HEK293 (cell line): ENCODE measurements at regions not wholly inside any gene's neighbourhood (a gene's known extent, or its start where the extent isn't known, plus 50 kb on each side); places are given as distances from the start of the nearest gene placed in this dataset.

Source experiments
- EGR2 ChIP-seq: fragments of 450-650 bp; formaldehyde crosslinking; IDR thresholded peaks from 2 replicates; pipeline ENCODE4 v1.5.1; 2016; ENCODE audit warnings: low read depth, missing biosample characterization, missing genetic modification characterization
- ELK4 ChIP-seq: IDR thresholded peaks from 2 replicates; pipeline ENCODE4 v1.6.1; 2011; ENCODE audit warnings: mild to moderate bottlenecking, low read depth, low read length, borderline replicate concordance
- GLI4 ChIP-seq: fragments of 450-650 bp; formaldehyde crosslinking; IDR thresholded peaks from 2 replicates; pipeline ENCODE4 v1.5.1; 2016; ENCODE audit warnings: missing biosample characterization, missing genetic modification characterization
- INSM2 ChIP-seq: fragments of 450-650 bp; formaldehyde crosslinking; IDR thresholded peaks from 2 replicates; pipeline ENCODE4 v1.5.1; 2016; ENCODE audit warnings: missing biosample characterization, missing genetic modification characterization
- KLF7 ChIP-seq: fragments of 450-650 bp; formaldehyde crosslinking; IDR thresholded peaks from 2 replicates; pipeline ENCODE4 v1.5.1; 2016; ENCODE audit warnings: missing biosample characterization, missing genetic modification characterization, borderline replicate concordance
- PRDM1 ChIP-seq: fragments of 450-650 bp; formaldehyde crosslinking; IDR thresholded peaks from 2 replicates; pipeline ENCODE4; 2016; ENCODE audit warnings: missing biosample characterization, missing genetic modification characterization
- SETDB1 ChIP-seq: IDR thresholded peaks from one replicate; pipeline ENCODE4 v1.6.1; 2017; ENCODE audit warnings: mild to moderate bottlenecking, low read length, moderate library complexity, mixed read lengths; ENCODE audit not compliant: insufficient read length
- SP7 ChIP-seq: fragments of 450-650 bp; formaldehyde crosslinking; IDR thresholded peaks from 2 replicates; pipeline ENCODE4 v1.5.1; 2016; ENCODE audit warnings: missing biosample characterization, missing genetic modification characterization
- ZBTB21 ChIP-seq: fragments of 450-650 bp; formaldehyde crosslinking; IDR thresholded peaks from 2 replicates; pipeline ENCODE4 v1.5.1; 2017; ENCODE audit warnings: missing biosample characterization, missing genetic modification characterization
- ZBTB44 ChIP-seq: fragments of 450-650 bp; IDR thresholded peaks from 2 replicates; pipeline ENCODE4 v1.5.1; 2018; ENCODE audit warnings: missing biosample characterization, mild to moderate bottlenecking, missing genetic modification characterization
- ZNF157 ChIP-seq: fragments of 450-650 bp; formaldehyde crosslinking; IDR thresholded peaks from 2 replicates; pipeline ENCODE4 v1.5.1; 2016; ENCODE audit warnings: missing biosample characterization, missing genetic modification characterization
- ZNF184 ChIP-seq: fragments of 450-650 bp; IDR thresholded peaks from 2 replicates; pipeline ENCODE4 v1.5.1; 2018; ENCODE audit warnings: missing biosample characterization, mild to moderate bottlenecking, missing genetic modification characterization
- ZNF221 ChIP-seq: fragments of 450-650 bp; formaldehyde crosslinking; IDR thresholded peaks from 2 replicates; pipeline ENCODE4 v1.5.1; 2017; ENCODE audit warnings: missing biosample characterization, missing genetic modification characterization, borderline replicate concordance
- ZNF239 ChIP-seq: fragments of 450-650 bp; formaldehyde crosslinking; IDR thresholded peaks from 2 replicates; pipeline ENCODE4 v1.5.1; 2016; ENCODE audit warnings: missing biosample characterization, missing genetic modification characterization
- ZNF248 ChIP-seq: fragments of 450-650 bp; formaldehyde crosslinking; IDR thresholded peaks from 2 replicates; pipeline ENCODE4 v1.5.1; 2017; ENCODE audit warnings: missing biosample characterization, missing genetic modification characterization
- ZNF302 ChIP-seq: fragments of 450-650 bp; formaldehyde crosslinking; IDR thresholded peaks from 2 replicates; pipeline ENCODE4 v1.5.1; 2016; ENCODE audit warnings: missing biosample characterization, missing genetic modification characterization, low read depth
- ZNF335 ChIP-seq: fragments of 450-650 bp; formaldehyde crosslinking; conservative IDR thresholded peaks from 2 replicates; pipeline ENCODE4 v1.5.1; 2016; ENCODE audit warnings: missing biosample characterization, missing genetic modification characterization
- ZNF354C ChIP-seq: fragments of 450-650 bp; formaldehyde crosslinking; IDR thresholded peaks from 2 replicates; pipeline ENCODE4 v1.5.1; 2016; ENCODE audit warnings: missing biosample characterization, missing genetic modification characterization, low read depth, borderline replicate concordance
- ZNF362 ChIP-seq: fragments of 450-650 bp; formaldehyde crosslinking; IDR thresholded peaks from 2 replicates; pipeline ENCODE4 v1.5.1; 2016; ENCODE audit warnings: missing biosample characterization, missing genetic modification characterization
- ZNF423 ChIP-seq: fragments of 450-650 bp; formaldehyde crosslinking; IDR thresholded peaks from 2 replicates; pipeline ENCODE4 v1.5.1; 2016; ENCODE audit warnings: missing biosample characterization, missing genetic modification characterization
- ZNF514 ChIP-seq: fragments of 450-650 bp; formaldehyde crosslinking; IDR thresholded peaks from 2 replicates; pipeline ENCODE4 v1.5.1; 2016; ENCODE audit warnings: missing biosample characterization, missing genetic modification characterization
- ZNF549 ChIP-seq: fragments of 450-650 bp; IDR thresholded peaks from 2 replicates; pipeline ENCODE4 v1.5.1; 2018; ENCODE audit warnings: missing biosample characterization, missing genetic modification characterization, mild to moderate bottlenecking, inconsistent platforms, moderate library complexity
- ZNF555 ChIP-seq: fragments of 450-650 bp; formaldehyde crosslinking; conservative IDR thresholded peaks from 2 replicates; pipeline ENCODE4 v1.5.1; 2017; ENCODE audit warnings: missing biosample characterization, mild to moderate bottlenecking, missing genetic modification characterization, inconsistent platforms
- ZNF596 ChIP-seq: fragments of 450-650 bp; IDR thresholded peaks from 2 replicates; pipeline ENCODE4 v1.5.0; 2018; ENCODE audit warnings: missing biosample characterization, mild to moderate bottlenecking, missing genetic modification characterization, moderate library complexity
- ZNF792 ChIP-seq: fragments of 450-650 bp; formaldehyde crosslinking; IDR thresholded peaks from 2 replicates; pipeline ENCODE4 v1.5.1; 2016; ENCODE audit warnings: missing biosample characterization, missing genetic modification characterization
- ZNF837 ChIP-seq: fragments of 450-650 bp; formaldehyde crosslinking; IDR thresholded peaks from 2 replicates; pipeline ENCODE4 v1.5.1; 2016; ENCODE audit warnings: missing biosample characterization, missing genetic modification characterization
- TF ChIP-seq, protein P1 (sequence below): sonication (generic); formaldehyde crosslinking; IDR thresholded peaks from 2 replicates; pipeline ENCODE4 v1.8.1; 2022; ENCODE audit warnings: mild to moderate bottlenecking, moderate library complexity, missing genetic modification reagents
- TF ChIP-seq, protein P2 (sequence below): fragments of 450-650 bp; formaldehyde crosslinking; IDR thresholded peaks from 2 replicates; pipeline ENCODE4 v1.5.1; 2016; ENCODE audit warnings: missing biosample characterization, missing genetic modification characterization
- TF ChIP-seq, protein P3 (sequence below): fragments of 450-650 bp; formaldehyde crosslinking; IDR thresholded peaks from 2 replicates; pipeline ENCODE4 v1.5.1; 2016; ENCODE audit warnings: missing biosample characterization, missing genetic modification characterization, low read depth
- TF ChIP-seq, protein P4 (sequence below): fragments of 450-650 bp; formaldehyde crosslinking; IDR thresholded peaks from 2 replicates; pipeline ENCODE4 v1.5.1; 2016; ENCODE audit warnings: missing biosample characterization, missing genetic modification characterization

DNA sequence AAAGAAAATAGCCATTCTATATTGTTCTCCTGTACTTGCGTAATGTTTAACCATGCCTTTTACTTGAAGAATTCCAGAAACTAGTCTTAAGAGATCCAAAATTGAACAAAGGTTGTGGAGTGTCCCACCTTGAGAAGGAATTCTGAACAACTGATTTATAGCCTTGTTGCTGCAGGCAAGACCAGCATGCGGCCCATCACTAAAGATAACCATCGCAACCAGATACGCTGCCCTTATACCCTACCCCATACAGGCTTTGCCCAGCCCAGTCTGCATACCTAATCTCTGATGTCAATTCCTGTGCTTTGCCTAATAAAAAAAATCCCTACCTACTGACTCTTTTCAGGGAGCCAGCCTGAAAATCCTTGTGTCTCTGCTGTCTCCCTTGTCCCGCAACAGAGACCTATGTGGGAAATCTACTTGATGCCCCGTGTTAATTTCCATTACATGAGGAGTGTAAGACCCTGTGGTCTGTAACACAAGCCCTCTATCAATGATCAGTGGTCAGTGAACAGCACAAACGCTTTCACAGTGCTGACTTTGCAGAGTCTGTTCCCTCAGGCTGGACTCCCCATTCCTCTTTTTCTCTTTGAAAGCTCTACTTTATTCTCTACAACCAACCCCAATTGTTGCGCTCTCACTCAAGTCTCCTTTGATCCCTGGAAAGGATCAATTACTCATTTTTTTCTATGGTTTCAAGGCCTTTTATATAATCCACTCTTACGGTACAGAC, 125.7 kb upstream of the BTBD3 start (continued):
- no peak for TF ChIP-seq ZNF555 (tag by site-specific recombination)
- TF ChIP-seq, protein P1, sequence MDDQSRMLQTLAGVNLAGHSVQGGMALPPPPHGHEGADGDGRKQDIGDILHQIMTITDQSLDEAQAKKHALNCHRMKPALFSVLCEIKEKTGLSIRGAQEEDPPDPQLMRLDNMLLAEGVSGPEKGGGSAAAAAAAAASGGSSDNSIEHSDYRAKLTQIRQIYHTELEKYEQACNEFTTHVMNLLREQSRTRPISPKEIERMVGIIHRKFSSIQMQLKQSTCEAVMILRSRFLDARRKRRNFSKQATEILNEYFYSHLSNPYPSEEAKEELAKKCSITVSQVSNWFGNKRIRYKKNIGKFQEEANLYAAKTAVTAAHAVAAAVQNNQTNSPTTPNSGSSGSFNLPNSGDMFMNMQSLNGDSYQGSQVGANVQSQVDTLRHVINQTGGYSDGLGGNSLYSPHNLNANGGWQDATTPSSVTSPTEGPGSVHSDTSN (CRISPR knock-in tag), result no peak
- TF ChIP-seq ZNF354C (tag by site-specific recombination), result no peak
- no peak for TF ChIP-seq INSM2 (tag by site-specific recombination)
- no peak for TF ChIP-seq ZNF514 (tag by site-specific recombination)
- no peak for TF ChIP-seq ZNF248 (tag by site-specific recombination)
- TF ChIP-seq ZNF596 (tag by site-specific recombination), result no peak
- TF ChIP-seq, protein P2, sequence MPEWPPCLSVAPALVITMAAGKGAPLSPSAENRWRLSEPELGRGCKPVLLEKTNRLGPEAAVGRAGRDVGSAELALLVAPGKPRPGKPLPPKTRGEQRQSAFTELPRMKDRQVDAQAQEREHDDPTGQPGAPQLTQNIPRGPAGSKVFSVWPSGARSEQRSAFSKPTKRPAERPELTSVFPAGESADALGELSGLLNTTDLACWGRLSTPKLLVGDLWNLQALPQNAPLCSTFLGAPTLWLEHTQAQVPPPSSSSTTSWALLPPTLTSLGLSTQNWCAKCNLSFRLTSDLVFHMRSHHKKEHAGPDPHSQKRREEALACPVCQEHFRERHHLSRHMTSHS, result no peak
- no peak for TF ChIP-seq ZNF157
- TF ChIP-seq ZBTB44 (tag by site-specific recombination), result peak; percentile 30; the same call in 1 of the 2 replicates
- no peak for TF ChIP-seq ZNF302 (tag by site-specific recombination)
- TF ChIP-seq ZNF423, result no peak
- TF ChIP-seq ZNF239, result no peak
- TF ChIP-seq ZBTB21 (tag by site-specific recombination), result no peak
- TF ChIP-seq ZNF221, result no peak
- no peak for TF ChIP-seq ZNF335 (tag by site-specific recombination)
- no peak for TF ChIP-seq PRDM1 (tag by site-specific recombination)
- TF ChIP-seq GLI4 (tag by site-specific recombination), result no peak
- TF ChIP-seq ZNF837 (tag by site-specific recombination), result no peak
- no peak for TF ChIP-seq SETDB1
- TF ChIP-seq ZNF362 (tag by site-specific recombination), result peak; percentile 28; the same call in 1 of the 2 replicates
- TF ChIP-seq SP7 (tag by site-specific recombination), result peak; percentile 50; the same call in 1 of the 2 replicates
- TF ChIP-seq ZNF792 (tag by site-specific recombination), result no peak
- TF ChIP-seq ELK4, result no peak
- TF ChIP-seq, protein P3, sequence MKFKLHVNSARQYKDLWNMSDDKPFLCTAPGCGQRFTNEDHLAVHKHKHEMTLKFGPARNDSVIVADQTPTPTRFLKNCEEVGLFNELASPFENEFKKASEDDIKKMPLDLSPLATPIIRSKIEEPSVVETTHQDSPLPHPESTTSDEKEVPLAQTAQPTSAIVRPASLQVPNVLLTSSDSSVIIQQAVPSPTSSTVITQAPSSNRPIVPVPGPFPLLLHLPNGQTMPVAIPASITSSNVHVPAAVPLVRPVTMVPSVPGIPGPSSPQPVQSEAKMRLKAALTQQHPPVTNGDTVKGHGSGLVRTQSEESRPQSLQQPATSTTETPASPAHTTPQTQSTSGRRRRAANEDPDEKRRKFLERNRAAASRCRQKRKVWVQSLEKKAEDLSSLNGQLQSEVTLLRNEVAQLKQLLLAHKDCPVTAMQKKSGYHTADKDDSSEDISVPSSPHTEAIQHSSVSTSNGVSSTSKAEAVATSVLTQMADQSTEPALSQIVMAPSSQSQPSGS (tag by site-specific recombination), result no peak
- no peak for TF ChIP-seq ZNF549 (tag by site-specific recombination)
- no peak for TF ChIP-seq EGR2 (tag by site-specific recombination)
- TF ChIP-seq, protein P4, sequence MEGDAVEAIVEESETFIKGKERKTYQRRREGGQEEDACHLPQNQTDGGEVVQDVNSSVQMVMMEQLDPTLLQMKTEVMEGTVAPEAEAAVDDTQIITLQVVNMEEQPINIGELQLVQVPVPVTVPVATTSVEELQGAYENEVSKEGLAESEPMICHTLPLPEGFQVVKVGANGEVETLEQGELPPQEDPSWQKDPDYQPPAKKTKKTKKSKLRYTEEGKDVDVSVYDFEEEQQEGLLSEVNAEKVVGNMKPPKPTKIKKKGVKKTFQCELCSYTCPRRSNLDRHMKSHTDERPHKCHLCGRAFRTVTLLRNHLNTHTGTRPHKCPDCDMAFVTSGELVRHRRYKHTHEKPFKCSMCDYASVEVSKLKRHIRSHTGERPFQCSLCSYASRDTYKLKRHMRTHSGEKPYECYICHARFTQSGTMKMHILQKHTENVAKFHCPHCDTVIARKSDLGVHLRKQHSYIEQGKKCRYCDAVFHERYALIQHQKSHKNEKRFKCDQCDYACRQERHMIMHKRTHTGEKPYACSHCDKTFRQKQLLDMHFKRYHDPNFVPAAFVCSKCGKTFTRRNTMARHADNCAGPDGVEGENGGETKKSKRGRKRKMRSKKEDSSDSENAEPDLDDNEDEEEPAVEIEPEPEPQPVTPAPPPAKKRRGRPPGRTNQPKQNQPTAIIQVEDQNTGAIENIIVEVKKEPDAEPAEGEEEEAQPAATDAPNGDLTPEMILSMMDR (tag by site-specific recombination), result no peak
- TF ChIP-seq KLF7 (tag by site-specific recombination), result no peak
- no peak for TF ChIP-seq ZNF184
